Limb (tissue), 2 donors: ENCODE measurements at regions not wholly inside any gene's neighbourhood (a gene's known extent, or its start where the extent isn't known, plus 50 kb on each side); places are given as distances from the start of the nearest gene placed in this dataset.

ENCODE experiments used
- DNase-seq, 2 donors: peaks; one replicate each; pipeline ENCODE4 v3.0.0-alpha.2; 2016; ENCODE audit errors: extremely low spot score in 2 of 2

DNA sequence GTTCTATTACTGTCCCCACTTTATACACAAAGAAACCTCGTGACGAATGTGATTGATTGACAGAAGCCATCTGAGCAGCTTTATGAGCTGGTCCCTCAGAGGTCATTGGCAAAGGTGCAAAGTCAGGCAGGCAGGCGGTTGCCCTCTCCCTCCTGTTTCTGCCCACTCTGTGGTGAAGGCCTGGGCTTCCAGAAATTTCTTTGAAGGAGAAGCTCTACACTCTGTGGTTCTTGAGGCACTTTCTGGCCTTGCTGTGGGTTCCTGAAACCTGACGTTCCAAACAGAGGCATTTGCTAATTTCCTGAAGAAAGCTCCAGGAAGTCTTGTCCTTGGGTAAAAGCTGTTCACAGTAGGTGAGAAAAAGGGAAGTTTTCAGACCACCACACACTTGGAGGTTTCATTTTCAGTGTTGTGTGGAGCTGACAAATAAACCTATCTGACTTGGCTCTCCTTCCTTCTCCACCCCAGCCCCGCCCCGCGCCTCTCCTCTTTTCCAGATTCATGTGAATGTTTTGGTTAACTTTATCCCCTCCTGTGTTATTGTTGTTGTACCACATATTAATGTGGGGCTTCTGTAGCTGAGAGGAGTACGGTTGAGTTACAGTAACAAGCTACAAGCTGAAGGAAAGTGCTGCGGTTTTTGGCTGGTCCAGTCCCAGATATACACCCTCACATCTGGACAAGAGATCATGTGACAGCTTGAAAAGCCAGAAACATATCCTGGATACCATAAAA, 274.1 kb downstream of the CLIC5 start:
- DNase-seq, result peak; percentile 62 to 81

DNA sequence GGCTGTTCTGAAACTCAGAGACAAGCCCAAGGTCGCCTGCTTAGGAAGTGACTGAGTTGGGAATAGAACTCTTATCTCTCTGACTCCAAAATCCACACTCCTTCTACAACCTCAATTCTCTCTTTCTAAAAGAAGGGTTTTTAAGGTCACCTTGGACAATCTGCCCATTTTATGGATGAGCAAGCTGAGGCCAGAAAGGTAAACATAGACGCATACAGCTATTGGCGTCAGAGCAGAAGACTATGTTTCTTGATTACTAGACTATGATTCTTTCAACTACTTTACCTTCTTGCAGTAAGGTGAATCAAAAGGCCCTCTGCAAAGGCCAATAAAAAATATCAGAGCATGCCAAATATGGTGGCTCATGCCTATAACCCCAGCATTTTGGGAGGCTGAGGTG, 276.6 kb downstream of the CLIC5 start:
- no peak for DNase-seq

DNA sequence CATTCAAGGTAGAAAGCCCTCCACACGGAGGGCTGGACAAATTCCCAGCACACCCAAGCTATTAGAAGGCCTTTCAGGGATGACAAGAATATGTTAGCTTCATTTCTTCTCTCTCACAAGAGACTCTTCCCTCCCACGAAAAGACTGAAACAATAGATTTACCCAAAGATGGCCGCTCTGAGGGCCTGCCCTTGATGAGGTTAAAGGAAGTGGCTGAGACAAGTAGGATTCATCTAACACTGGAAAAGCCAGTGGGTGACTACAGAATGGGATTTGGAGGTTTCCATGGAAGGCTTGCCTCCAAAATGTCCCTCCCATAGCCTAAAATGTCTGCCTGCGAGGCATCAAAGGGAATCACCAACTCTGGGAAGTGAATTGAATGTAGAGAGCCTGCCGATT, 277.6 kb downstream of the CLIC5 start:
- DNase-seq, result no peak

DNA sequence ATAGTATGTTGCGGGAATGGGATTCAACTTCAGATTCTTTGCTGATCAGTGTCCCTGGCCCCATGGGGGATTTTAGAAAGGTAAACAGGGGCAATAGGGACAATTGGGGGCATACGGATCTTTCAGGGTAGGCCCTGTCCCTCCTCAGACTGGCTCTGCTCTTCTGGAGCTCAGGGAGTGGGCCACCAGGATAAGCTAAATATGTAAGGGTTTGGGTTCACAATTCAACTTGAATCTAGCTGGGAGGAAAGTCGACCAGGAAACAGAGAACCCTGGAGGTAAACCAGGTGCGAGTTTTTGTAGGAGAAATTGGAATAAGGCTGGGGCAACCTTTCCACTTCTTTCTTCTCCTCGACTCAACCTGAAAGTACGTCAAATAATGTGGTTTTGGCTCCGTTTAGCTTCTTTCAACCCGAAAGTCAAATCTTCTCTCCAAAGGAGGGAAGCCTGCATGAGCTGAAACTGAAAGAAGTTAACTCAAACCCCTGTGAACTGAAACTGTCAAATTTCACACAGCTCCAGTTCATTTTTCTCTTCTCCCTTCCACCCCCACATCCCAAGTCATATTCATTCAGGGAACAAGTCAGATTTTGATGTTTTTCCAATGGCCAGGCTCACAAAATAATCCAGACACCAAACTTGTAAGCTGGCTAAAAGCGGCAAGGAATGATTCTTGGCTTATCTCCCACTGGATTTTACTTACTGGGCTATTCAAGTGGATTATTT, 278.2 kb downstream of the CLIC5 start:
- no peak for DNase-seq

DNA sequence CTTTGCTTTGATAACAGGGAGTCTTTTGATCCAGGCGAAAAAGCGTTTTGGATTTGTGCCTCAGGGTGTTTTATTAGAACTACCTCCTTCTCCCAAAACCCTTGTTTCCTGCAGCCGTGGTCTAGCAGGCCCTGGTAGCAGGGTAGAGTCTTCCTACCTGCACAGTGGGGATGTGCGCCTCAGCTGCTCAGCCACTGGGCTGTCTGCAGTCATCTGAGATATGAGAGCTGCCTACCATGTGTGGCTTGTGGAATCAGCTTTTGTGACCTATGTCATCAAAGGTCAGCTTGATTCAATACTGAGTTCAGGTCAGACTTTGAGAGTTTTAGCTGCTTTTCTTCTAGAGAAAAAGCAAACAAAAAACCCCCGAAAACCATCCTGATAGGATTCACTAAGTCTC, 279.5 kb downstream of the CLIC5 start:
- DNase-seq, result no peak

DNA sequence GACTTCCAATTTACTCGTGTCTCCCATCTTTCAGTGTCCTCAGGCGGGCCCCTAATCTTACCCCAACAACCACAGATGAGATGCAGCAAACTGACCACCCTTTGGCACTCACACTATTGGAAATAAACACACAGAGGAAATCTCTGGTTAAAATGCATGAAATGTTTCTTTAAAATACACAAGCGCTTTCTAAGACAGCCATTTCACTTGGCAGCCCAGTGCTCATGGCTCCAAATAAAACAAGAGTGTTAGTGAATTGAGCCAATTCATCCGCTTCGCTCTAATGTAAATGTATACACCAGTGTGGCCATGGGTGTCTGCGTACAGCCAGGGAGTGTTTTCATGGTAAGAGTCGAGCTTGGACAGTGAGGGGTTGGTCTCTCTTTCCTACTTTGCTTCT, 282.9 kb downstream of the CLIC5 start:
- no peak for DNase-seq

DNA sequence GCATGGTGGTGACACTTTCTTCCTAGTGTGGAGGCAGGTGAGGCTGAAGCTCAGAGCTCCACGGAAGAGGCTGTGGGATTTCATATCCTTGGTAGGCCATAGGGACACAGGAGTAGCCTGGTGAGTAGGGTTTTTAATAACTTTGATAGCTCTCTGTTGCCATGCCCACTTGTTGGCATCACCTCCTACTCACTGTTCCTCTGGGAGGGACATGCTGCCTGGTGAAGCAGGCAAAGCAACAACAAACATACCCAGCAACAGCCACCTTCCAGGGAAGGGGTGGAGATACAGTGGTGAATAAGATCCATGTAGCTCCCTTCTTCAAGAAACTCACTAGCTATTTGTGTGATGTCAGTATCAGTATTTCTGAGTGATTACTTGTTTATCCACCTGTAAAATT, 285.4 kb downstream of the CLIC5 start:
- DNase-seq, result no peak

DNA sequence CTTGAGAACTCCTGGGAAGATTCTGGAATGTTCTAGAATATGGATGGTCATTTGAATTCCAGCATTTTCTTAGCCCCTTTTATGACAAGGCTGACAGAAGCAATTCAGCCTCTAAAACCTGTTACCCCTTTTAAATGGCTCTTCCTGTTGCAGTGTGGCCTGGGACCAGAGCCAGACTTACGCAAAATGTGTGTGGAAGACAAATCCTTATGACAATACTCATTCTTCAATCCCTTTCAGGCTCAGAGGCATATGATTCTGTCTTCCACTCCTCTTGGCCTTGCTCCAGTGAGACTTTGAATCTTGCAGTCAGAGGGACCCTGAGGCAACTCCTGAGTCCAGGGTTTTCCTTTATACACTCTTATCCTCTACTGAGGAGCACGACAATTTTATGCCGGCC, 287.0 kb downstream of the CLIC5 start:
- no peak for DNase-seq

DNA sequence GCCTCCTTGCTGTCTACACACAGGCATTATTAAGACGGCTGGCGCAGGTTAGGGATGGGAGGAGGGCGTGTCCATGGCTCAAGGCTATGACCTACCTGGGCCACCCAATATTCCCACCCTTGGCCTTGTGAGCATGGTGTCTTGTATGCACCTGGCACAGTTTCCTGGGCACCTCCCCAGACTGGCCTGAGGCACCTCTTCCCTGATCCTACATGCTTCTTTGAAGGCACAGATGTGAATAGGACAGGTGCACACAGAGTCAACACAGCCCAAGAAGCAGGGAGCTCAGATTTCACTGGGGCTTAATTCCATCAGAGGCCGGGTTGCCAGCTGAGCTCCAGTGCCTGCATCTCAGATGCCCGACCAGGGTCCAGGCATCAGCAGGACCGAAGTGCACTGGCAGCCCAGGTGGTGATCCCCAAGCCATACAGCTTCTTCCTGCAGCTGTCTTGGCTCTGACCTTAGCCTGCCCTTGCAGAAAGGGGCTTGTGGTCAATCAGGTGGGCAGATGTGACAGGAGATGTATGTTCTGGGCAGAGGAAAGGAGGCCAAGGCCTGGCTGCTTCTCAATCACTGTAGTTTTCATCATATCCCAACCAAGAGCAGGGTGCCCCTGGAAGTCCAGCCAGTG, 287.7 kb downstream of the CLIC5 start:
- DNase-seq, result no peak

DNA sequence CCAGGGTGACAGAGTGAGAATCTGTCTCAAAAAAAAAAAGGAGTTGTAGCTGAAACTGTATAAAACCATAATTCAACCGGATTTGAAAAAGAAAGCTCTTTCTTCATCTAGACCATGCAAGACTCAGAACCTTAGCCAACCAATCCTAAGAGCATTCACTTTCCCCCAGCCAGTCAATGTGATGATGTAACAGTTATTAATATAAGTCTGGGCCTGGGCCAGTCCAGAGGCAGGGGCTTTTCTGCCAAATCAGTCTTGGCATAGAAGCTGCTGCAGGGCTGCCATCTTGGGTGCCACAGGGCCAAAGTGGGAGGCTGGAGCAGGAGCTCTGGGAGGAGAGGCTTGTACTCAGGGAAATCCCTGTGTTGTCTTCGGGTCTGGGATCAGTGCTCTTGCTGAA, 288.4 kb downstream of the CLIC5 start:
- DNase-seq, result no peak

DNA sequence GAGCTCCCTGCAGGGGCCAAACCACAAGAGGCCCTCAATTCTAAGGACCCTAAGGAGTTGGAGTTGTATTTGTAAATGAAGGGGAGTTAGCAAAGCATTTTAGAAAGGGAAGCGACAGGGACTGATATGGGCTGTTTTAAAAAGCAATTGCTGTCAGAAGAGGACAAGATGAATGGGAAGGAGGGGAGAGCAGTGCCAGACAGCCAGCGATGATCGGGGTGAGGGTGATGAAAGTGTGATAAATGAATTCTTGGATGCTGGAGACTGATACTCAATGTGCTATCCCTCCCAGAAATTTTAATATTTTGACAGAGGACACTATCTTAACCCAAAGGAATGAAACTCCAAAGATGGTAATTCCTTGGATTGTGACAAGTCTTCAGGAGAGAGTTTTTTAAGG, 289.2 kb downstream of the CLIC5 start:
- no peak for DNase-seq

DNA sequence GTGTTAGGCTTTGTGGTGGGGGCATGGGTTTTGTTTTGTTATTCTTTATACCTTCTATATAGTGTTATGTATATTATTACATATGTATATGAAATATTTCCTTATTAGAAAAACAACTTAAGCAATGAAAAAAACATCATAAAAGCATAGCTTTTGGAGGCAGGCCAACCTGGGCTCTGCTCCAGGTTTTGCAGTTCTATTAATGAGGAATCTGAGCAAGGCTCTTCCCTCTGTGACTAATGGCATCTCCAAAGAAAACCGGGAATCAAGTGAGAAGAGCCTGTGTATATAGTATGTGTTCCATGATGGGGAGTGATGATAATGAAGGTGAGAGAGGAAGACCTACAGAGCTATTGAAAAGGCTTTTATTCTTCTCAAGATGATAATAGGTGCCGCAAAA, 291.1 kb downstream of the CLIC5 start:
- no peak for DNase-seq

DNA sequence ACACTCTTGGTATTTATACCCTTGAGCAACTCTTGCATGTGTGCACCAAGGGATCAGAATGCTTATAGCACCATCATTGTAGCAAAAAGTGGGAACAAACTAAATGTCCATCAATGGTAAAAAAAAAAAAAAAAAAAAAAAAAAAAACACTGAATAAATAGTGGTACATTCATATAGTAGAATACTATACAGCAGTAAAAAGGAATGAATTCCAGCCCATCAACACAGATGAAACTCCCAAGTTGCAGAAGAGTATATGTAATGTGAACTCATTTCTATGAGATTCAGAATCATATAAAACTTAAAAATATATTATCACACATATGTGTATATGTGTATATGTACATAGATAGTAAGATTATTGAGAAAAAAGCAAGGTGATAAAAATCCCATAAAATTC, 291.6 kb downstream of the CLIC5 start:
- no peak for DNase-seq

DNA sequence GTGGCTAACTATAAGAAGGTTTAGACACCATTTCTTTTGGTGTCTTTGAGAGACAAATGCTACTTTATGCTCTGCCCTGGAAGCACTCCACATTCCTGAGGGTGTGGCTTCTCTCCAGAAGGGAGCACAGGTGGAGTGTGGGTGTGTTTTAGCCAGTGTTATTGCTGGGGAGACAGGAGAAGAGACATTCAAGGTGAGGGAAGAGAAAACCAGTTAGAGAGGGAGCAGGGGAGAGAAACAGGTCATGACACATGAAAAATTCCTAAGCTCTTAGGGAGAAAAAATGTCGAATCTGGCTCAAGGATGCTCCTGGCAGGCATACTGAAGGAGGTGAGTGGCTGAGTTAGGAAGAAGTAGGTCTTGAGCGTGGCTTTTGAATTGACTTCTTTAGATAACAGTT, 292.8 kb downstream of the CLIC5 start:
- no peak for DNase-seq

DNA sequence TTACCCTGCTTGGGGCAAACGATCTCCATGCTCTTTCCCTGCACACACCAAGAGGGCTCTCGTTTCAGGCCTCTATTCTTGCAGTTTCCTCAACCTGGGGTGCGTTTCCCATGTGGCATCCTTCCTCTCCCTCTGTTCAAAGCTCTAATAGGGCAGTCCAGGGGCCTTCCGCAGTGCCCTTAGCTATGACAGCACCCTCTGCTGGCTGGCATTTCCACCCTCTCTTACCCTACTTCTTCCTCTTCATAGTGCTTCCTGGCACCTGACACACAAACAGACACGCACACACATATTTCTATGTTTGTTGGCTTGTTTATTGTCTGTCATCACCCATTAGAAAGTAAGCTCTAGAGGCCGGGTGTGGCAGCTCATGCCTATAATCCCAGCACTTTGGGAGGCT, 294.0 kb downstream of the CLIC5 start:
- DNase-seq, result no peak

DNA sequence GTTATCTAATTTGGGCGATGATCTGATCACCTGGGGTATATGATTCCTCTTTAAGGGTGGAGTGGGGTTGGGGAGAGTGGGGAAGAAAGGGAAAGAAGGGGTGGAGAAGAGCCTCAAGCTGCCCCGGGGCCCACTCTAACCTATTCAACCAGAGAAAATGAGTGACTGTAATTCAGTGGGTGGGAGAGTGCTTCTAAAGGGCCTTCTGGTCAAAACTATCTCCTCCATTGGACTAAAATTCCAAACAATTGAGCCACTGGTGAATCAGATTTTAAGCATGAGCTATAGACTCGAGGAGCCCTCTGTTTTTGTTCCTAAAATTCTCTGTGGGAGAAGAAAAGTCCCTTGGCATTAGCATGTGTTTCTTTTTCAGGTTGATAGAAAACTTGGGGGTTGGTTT, 296.8 kb downstream of the CLIC5 start:
- DNase-seq, result no peak

DNA sequence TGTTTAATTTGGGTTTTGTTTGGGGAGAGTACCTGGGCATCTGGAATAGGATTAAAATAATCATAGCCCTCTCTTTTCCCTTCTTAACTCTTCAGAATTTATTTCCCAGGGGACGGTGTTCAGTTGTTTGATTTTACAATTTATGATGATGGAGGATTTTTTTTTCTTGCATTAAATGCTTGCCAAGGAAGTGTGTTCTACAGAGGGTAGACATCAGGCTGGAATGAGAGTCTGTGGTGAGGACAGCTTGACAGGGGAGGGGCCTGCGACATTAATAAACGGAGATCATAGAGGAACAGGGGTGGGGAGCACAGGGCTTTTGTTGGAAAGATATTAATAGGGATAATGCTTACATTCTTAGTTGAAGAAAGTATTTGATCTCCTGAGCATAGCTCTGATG, 297.5 kb downstream of the CLIC5 start:
- no peak for DNase-seq

DNA sequence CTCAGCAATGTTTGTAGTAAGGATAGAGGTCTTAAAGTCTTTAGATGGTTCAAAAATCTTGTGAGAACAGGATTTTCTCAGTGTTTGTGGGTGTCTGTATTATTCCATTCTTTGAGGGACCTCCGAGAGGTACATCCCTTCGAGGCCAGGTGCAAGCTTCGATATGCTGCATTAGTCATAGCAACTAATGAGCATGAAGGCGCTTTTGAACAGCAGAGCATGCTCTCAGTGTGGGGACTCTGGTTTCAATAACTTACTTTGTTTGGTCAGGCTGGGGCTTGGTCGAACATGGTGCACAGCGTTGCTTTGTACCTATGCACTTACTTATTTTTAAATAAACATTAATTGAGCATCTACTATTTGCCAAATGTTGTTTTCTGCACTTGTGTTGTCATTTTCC, 297.9 kb downstream of the CLIC5 start:
- no peak for DNase-seq

DNA sequence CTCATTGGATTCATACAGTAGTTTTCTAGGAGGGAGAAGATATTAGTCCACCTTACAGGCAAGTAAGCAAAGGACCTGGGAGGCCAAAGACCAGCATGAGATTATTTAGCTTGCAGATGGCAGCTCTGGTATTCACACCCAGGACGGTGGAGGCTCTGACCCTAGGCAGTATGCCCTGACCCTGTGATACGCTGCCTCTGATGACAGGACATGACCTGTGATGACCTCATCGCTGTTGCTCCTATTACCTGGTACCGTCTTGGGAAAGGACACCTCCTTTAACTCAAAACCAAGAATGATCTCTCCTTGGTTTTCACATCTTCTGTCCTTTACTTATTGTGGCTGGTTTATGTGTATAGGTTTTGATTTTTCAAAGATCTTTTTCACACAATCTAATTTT, 298.6 kb downstream of the CLIC5 start:
- DNase-seq, result no peak

DNA sequence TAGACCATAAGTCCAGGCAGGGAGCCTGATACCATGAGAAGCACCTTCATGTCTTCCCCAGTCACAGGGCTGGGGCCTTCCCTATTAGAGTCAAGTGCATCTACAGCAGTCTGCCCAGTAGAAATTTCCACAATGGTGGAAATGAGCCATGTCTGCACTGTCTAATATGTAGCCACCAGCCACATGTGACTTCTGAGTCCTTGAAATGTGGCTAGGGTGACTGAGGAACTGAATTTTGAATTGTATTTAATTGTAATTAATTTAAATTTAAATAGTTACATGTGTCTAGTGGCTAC, 300.2 kb downstream of the CLIC5 start:
- DNase-seq, result no peak

DNA sequence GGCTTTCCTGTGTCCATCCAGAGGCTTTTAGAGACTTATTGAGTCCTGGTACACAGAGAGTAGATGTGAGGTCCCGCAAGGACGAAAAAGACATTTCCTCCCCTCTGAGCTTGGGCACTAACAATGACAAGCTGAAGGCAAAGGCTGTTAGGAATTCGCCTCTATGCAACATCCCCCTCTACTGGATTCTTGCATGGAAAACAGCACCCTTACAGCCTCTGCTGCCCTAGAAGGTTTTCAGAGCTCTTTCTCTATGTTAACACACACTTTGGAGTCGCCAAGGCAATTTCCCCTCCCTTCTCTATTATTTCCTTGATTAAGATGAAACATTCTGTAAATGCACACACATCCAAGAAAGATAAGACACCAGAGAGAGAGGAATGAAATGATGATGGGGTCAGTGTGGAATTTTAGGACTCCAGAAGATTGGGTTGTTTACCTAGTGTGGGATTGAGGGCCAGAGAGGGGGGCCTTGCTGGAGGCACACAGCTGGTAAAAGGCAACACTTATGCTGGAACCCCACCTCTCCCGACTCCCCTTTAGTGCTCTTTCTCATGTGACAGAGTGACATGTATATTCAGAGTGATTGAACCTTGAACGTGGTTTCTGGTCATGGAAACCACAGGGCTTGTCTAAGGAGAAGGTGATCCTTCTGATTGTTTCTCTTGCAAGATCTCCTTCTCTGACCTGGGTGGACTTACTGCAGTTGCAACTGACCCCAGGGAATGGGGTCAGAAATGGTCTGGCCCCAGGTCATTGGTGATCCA, 300.7 kb downstream of the CLIC5 start:
- peak; percentile 66 to 91 for DNase-seq

DNA sequence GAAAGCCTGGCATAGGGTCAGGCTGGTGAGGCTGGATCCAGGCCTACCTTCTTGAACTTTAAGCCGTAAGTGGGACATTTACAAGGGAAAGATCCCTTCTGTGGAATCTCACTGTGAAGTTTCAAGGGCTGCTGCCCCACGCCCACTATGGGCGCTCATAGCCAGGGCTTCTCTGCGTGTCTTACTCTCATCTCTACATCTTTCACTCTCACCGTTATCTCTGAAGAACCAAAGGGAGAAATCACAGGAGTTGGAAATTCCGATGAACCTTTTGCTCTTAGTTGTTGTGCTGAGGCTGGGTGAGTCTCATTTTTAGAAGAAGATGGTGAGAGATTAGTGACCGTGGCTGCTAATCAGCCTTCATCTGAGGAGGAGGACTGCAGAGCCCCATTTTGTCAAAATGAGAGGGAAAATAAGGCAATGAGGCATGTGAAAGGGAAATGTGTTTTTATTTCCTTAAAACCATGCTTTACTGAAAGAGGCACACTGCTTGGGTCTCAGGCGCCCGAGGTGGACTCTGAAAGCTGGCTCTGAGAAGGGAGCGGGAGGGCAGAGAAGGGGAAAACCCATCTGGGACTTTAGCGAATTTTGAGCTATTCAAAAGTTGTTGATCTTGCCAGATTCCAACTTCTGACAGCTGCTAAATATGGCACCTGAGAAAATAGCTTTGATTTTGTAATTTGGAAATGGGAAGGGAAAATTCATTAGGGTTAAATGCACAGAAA, 301.5 kb downstream of the CLIC5 start:
- DNase-seq, result no peak
